ENCODE measurements at regions not wholly inside any gene's neighbourhood (a gene's known extent, or its start where the extent isn't known, plus 50 kb on each side); places are given as distances from the start of the nearest gene placed in this dataset.

DNA sequence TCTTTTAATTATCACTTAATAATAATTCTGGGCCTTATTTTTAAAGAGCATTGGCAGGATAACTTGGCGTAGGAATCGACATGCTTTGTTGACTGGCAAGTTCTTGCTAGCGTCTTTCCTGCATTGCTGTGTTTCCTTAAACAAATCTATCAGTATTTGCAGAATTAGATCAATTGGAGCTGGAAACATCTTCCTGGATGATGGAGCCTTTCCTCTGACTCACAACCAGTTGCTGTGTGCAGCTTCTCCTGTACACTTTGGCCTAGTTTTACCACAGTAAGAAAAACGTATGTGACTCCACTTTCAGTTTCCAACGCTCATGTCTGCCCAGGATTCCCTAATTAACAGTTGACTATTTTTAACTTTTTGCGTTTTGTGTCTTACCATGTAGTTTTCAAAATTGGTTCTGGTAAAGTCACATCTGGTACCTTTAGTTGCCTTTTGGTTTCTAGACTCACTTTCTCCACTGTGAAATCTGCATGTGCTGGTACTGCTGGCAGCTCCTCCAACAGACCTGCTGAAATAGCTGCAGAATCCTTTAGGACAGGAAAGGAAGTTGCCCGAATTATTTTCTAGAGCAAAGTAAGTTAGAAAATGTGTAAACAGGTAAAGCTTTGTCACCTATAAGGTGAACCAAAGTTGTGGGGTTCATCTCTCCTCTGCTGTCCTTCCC lies 553.2 kb upstream of the FAT1 start:
- TF ChIP-seq POLR2A (IDR thresholded peaks at IDR 0.05), result no peak
- TF ChIP-seq, protein P1, sequence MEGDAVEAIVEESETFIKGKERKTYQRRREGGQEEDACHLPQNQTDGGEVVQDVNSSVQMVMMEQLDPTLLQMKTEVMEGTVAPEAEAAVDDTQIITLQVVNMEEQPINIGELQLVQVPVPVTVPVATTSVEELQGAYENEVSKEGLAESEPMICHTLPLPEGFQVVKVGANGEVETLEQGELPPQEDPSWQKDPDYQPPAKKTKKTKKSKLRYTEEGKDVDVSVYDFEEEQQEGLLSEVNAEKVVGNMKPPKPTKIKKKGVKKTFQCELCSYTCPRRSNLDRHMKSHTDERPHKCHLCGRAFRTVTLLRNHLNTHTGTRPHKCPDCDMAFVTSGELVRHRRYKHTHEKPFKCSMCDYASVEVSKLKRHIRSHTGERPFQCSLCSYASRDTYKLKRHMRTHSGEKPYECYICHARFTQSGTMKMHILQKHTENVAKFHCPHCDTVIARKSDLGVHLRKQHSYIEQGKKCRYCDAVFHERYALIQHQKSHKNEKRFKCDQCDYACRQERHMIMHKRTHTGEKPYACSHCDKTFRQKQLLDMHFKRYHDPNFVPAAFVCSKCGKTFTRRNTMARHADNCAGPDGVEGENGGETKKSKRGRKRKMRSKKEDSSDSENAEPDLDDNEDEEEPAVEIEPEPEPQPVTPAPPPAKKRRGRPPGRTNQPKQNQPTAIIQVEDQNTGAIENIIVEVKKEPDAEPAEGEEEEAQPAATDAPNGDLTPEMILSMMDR (IDR thresholded peaks at IDR 0.05), result no peak
- 70 to 77% methylated on average over 7 of the region's 7 CpGs for WGBS, 2 donors
- no peaks in the 10 kb centered on the region for H3K36me3 ChIP-seq (replicated peaks in 1 of 2; ENCODE audit: insufficient read depth in 1 of 2, low read depth in 2 of 2)
- ATAC-seq, result no peak
- intact Hi-C loops (cut with DNase I), result no loop called here
- H3K27ac ChIP-seq, result no peak overlapping the region
- H3K4me3 ChIP-seq, result no peak overlapping the region
- no peaks in the 10 kb centered on the region for H3K9me3 ChIP-seq
- no peak for DNase-seq
- H3K4me1 ChIP-seq, result no peaks in the 10 kb centered on the region
- no peaks in the 10 kb centered on the region for H3K27me3 ChIP-seq

DNA sequence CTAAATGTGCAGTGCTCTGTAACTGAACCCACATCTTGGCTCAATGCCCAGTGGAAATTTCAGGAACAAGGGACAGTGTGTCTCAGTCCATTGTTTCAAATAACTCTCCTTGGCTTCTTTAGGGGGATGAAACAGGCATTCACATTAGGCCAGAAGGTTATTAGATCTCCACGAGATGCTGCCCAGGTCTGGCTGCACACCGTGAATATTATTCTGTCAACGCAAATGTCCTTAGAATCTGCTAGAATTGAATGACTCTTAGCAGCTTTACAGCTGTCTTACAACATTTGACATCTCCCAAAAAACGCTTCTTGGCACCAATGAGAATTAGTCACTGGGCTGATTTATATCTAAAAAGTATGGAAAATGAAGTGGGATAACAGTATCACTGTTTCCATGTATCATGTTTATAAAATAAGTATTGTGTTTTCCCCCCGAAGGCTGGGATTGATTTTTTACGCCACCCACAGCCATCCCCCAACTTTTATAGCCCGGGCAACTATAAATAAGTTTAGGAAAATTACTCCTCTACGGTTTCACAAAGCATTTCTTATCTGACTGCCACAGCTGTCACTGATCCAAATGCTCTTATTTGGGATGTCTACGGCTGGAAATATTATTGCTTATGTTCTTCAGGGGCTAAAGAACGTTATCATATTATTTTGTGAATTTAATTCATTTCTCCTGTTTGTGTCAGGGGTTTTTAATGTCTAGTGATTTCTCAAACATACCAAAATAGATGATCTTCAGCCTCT lies 559.7 kb upstream of the FAT1 start:
- DNase-seq, result no peak
- TF ChIP-seq POLR2A (IDR thresholded peaks at IDR 0.05), result no peak
- TF ChIP-seq, protein P1 (IDR thresholded peaks at IDR 0.05), result no peak
- Histone ChIP-seq H3K9me3 (no peaks in the 10 kb centered on the region), H3K4me1 (no peaks in the 10 kb centered on the region), H3K36me3 (replicated peaks in 1 of 2; ENCODE audit: insufficient read depth in 1 of 2, low read depth in 2 of 2) (no peaks in the 10 kb centered on the region), H3K27ac (no peak overlapping the region), H3K4me3 (no peak overlapping the region), H3K27me3 (no peaks in the 10 kb centered on the region)
- 58 to 59% methylated on average over 10 of the region's 10 CpGs for WGBS, 2 donors
- ATAC-seq, result no peak
- intact Hi-C loops (cut with DNase I), result no loop called here

GRCh38 chr4:187286525-187286924 lies 562.9 kb upstream of the FAT1 start:
- no peaks in the 10 kb centered on the region for H3K36me3 ChIP-seq (replicated peaks in 1 of 2; ENCODE audit: insufficient read depth in 1 of 2, low read depth in 2 of 2)
- 58 to 78% methylated on average over 6 of the region's 6 CpGs for WGBS, 2 donors
- no peak for DNase-seq
- no peak for ATAC-seq
- H3K9me3 ChIP-seq, result no peaks in the 10 kb centered on the region
- no peak overlapping the region for H3K27ac ChIP-seq
- TF ChIP-seq, protein P1 (IDR thresholded peaks at IDR 0.05), result no peak
- intact Hi-C loops (cut with DNase I), result no loop called here
- H3K27me3 ChIP-seq, result no peaks in the 10 kb centered on the region
- no peak overlapping the region for H3K4me3 ChIP-seq
- no peaks in the 10 kb centered on the region for H3K4me1 ChIP-seq

GRCh38 chr4:187289371-187289770 lies 565.7 kb upstream of the FAT1 start:
- Histone ChIP-seq H3K36me3 (replicated peaks in 1 of 2; ENCODE audit: insufficient read depth in 1 of 2, low read depth in 2 of 2) (no peaks in the 10 kb centered on the region), H3K27me3 (no peaks in the 10 kb centered on the region), H3K4me1 (no peaks in the 10 kb centered on the region), H3K4me3 (no peak overlapping the region), H3K9me3 (no peaks in the 10 kb centered on the region), H3K27ac (no peak overlapping the region)
- DNase-seq (no peak), ATAC-seq (no peak)
- TF ChIP-seq POLR2A (IDR thresholded peaks at IDR 0.05), result no peak
- TF ChIP-seq, protein P1 (IDR thresholded peaks at IDR 0.05), result no peak
- intact Hi-C loops (cut with DNase I), result no loop called here
- WGBS, 2 donors, result 29 to 37% methylated on average over 2 of the region's 2 CpGs

- intact Hi-C loops (cut with DNase I), result no loop called here
- no peak overlapping the region for H3K4me3 ChIP-seq
- no peaks in the 10 kb centered on the region for H3K4me1 ChIP-seq
- ATAC-seq, result no peak
- no peaks in the 10 kb centered on the region for H3K36me3 ChIP-seq (replicated peaks in 1 of 2; ENCODE audit: insufficient read depth in 1 of 2, low read depth in 2 of 2)
- no peak overlapping the region for H3K27ac ChIP-seq
- DNase-seq, result no peak
- 64 to 71% methylated on average over 3 of the region's 3 CpGs for WGBS, 2 donors
- no peaks in the 10 kb centered on the region for H3K9me3 ChIP-seq
- TF ChIP-seq, protein P1 (IDR thresholded peaks at IDR 0.05), result no peak
- no peak for TF ChIP-seq POLR2A (IDR thresholded peaks at IDR 0.05)
- no peaks in the 10 kb centered on the region for H3K27me3 ChIP-seq
These were observed 571.2 kb upstream of the FAT1 start for GRCh38 chr4:187294861-187295260.

Measured in body of pancreas (tissue), 4 donors.